ENCODE measurements at regions not wholly inside any gene's neighbourhood (a gene's known extent, or its start where the extent isn't known, plus 50 kb on each side); places are given as distances from the start of the nearest gene placed in this dataset.

DNA sequence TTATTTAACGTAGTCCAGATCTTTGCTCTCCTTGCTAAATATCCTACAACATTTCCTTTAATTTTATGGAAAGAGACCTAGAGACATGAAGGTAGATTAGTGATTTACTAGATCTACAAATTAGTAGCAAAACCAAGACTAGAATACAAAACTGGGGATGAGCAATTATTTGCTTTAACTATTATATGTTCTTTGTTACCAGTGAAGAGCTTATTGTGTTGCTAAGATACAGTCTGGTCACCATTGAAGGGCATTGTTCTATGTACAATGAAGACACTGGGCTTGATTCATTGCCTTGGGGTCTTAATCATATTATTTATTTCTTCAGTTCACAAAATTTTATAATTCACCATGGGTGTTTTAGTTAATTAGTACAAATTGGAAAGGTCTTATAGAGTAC lies 88.3 kb downstream of the S1PR1 start:
- TF ChIP-seq, protein P1, sequence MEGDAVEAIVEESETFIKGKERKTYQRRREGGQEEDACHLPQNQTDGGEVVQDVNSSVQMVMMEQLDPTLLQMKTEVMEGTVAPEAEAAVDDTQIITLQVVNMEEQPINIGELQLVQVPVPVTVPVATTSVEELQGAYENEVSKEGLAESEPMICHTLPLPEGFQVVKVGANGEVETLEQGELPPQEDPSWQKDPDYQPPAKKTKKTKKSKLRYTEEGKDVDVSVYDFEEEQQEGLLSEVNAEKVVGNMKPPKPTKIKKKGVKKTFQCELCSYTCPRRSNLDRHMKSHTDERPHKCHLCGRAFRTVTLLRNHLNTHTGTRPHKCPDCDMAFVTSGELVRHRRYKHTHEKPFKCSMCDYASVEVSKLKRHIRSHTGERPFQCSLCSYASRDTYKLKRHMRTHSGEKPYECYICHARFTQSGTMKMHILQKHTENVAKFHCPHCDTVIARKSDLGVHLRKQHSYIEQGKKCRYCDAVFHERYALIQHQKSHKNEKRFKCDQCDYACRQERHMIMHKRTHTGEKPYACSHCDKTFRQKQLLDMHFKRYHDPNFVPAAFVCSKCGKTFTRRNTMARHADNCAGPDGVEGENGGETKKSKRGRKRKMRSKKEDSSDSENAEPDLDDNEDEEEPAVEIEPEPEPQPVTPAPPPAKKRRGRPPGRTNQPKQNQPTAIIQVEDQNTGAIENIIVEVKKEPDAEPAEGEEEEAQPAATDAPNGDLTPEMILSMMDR (conservative IDR thresholded peaks at IDR 0.05; ENCODE audit: low read depth, low read length): no peak
- TF ChIP-seq EZH2 (IDR thresholded peaks at IDR 0.05; ENCODE audit: borderline replicate concordance, low read depth, low read length, poor library complexity, severe bottlenecking): no peak
